GM21723 (cell line): ENCODE measurements at regions not wholly inside any gene's neighbourhood (a gene's known extent, or its start where the extent isn't known, plus 50 kb on each side); places are given as distances from the start of the nearest gene placed in this dataset.
A peak's percentile ranks its signal among the peaks of the same experiment; 100 is the strongest.
"Not testable (repeated sequence)": the region's sequence is repeated elsewhere in the genome, so short reads cannot be mapped to it uniquely, and the experiment has no call there.

Source experiments
- ATAC-seq: cut with Tn5 transposase; IDR thresholded peaks from one replicate; pipeline ENCODE4 v1.9.1; 2021; ENCODE audit warnings: mild to moderate bottlenecking, moderate library complexity; ENCODE audit not compliant: unreplicated experiment

DNA sequence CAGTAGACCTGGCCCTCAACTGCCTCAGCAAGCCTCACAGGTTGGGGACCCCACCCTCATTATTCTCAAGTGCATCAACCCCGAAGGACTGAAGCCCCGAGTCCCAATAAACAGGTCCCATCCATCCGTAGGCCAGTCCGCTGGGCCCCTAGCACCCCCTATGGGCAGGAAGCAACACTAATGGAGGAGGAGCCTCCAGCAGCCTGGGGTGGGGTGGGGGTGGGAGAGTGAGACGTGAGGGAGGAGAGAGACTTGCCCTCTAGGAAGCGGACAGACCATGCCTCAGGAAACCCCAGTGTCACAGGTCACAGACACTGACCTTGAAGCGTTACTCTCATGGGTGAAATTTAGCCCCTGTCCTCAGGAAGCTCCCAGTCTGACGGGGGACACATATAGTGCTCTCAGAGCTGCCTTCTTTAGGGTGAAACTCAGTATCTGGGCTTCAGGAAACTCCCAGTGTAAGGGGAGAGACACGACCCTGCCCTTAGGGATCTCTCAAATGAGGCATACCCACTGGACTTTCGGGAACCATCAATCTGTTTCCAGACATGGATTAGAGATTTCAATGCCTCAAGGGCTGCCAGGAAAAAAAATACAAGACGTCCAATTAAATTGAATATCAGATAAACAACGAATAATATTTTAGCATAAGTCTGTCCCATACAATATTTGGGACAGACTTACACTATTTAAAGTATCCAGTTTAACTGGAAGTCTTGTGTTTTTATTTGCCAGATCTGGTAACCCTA lies 125.8 kb downstream of the MRPL14 start:
- no peak for ATAC-seq

- peak; percentile 60 for ATAC-seq
Observed at GRCh38 chr6:44000164-44000842, 126.9 kb downstream of the MRPL14 start.

DNA sequence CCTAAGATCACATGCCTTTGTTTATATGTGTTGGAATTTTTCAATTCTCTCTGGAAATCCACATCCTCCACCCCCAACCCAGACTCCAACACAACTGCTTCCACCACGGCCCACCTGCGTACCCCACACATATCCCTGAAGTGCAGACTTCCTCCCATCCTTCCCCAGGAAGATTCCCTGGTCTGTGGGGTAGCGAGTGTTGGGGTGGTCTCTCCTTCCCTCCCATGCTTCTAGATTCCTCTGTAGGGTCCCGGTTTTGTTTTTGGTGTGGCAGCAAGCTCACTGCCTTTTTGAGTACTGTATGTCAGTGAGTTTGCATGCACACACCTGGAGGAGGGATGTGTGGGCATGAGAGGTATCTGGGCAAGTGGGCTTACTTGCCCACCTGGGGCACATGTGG lies 127.6 kb downstream of the MRPL14 start:
- ATAC-seq: no peak

- ATAC-seq: not testable (repeated sequence)
Observed at GRCh38 chr6:43998592-43999243, 128.5 kb downstream of the MRPL14 start.

DNA sequence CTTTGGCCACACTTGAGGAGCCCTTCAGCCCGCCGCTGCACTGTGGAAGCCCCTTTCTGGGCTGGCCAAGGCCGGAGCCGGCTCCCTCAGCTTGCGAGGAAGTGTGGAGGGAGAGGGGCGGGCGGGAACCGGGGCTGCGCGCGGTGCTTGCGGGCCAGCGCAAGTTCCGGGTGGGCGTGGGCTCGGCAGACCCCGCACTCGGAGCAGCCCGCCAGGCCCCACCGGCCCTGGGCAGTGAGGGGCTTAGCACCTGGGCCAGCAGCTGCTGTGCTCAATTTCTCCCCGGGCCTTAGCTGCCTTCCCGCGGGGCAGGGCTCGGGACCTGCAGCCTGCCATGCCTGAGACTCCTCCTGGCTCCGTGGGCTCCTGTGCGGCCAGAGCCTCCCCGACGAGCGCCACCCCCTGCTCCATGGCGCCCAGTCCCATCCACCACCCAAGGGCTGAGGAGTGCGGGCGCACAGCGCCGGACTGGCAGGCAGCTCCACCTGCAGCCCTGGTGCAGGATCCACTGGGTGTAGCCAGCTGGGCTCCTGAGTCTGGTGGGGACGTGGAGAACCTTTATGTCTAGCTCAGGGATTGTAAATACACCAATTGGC lies 129.2 kb downstream of the MRPL14 start:
- ATAC-seq: not testable (repeated sequence)

GRCh38 chr6:43997345-43997677 lies 129.9 kb downstream of the MRPL14 start:
- ATAC-seq: no peak

DNA sequence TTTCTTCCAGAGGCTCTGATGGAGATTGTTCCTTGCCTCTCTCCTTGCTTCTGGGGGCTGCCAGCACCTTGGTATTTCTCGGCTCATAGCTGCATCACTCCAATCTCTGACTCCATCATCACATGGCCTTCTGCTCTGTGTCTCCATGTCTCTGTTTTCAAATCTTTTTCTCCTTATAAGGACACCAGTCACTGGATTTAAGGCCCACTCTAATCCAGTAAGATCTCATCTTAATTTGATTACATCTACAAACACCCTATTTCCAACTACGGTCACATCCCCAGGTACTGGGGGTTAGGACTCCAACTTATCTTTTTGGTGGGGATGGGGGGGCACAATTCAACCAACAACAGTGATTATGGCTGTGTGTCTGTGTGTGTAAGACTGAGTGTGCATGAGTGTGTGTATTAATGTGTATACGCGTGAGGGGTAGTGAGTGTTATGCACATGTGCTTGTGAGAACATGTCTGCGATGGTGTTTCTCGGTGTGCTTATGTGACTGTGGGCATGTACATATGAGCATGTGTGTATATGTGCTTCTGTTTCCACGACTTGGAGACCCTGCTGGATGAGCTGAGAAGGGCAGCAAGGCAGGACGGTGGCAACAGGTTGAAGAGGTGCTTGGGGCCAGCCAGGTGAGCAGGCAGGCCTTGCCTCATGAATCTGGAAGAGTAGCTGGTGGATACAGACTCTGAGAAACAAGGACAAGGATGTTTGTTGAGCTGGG lies 130.5 kb downstream of the MRPL14 start:
- ATAC-seq: no peak

- ATAC-seq: no peak
Observed at GRCh38 chr6:43995137-43995536, 132.1 kb downstream of the MRPL14 start.

- ATAC-seq: no peak
Observed at GRCh38 chr6:43993881-43994523, 133.2 kb downstream of the MRPL14 start.

- no peak for ATAC-seq
Observed at GRCh38 chr6:43992783-43993644, 134.2 kb downstream of the MRPL14 start.

DNA sequence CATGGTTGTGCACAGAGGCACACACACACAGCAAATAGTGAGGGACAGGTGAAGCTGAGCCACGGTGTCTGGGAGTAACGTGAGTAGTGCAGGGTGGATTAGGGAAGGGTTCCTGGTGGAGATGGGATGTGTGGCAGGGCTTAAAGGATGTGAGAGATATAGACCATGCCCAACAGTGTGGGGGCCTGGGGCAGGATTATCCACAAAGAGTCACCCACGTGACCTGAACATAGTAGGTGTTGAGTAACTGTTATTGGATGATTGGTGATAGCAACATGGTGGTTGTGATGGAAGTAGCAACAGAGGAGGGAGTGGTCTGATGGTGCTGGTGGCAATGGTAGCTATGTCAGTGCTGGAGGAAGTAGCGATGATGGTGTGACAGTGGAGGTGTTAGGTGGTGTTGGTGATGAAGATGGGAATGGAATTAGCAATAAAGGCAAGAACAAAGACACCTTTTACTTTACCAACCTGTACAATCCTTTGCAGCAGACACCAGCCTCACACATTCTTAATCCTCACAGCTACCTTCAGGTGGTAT lies 135.1 kb downstream of the MRPL14 start:
- no peak for ATAC-seq

- ATAC-seq: no peak
Observed at GRCh38 chr6:43990627-43991619, 136.3 kb downstream of the MRPL14 start.

GRCh38 chr6:43990275-43990626 lies 137.0 kb downstream of the MRPL14 start:
- ATAC-seq: no peak

GRCh38 chr6:43989581-43990146 lies 137.6 kb downstream of the MRPL14 start:
- no peak for ATAC-seq

GRCh38 chr6:43988801-43989200 lies 138.5 kb downstream of the MRPL14 start:
- no peak for ATAC-seq

DNA sequence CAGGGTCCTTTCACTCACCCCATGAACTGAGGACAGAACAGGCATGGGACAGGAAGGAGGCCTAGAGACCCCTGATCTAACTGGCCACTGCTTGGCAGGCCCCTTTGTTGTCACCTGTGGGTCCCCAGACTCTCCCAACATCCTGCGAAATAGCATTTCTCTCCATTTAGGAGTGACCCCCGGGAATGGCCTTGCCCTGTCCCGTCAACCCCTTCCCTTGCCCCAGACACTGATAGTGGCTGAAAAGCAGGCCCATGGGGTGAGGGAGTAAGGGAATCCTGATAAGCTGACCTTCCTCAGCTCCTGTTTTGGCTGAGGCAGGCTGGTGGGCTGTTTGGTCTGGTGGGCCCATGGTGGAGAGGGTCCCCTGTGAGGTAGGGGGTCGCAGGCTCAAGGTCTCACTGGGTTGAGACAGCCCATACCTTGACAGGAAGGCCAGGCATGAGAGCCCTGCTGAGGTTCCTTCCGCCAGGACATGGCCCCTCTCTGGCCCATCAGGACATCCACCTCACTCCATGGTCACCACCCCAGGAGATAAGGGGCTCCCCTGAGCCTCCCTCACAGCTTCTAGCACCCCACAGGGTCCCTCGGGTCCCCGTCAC lies 139.3 kb downstream of the MRPL14 start:
- no peak for ATAC-seq

DNA sequence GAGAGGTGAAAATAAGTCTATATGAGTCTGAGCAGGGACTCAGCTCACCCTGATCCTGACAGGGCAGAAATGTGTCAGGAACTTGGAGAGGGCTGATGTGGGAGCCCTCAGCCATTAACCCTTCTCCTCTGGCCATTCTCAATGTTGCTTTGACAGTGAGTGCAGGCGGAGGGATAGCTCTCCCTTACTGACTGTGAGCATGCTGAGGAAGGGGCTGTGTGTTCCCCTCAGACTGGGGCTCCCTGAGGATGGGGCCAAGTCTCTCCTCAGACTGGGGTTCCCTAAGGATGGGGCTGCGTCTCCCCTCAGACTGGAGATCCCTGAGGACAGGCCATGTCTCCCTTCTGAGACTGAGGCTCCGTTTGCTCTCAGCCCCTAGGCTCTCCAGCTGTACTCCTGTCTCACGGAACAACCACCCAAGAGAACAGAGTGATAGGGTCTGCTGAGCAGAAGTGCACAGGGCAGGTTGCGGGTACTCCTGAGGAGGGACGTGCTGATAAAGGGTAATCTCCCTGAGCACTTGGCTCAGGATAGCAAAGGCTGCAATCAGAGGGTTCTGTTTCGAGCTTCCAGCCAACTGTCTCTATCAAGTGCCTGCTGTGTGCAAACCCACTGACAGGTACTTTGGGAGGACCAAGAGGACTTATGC lies 141.0 kb downstream of the MRPL14 start:
- no peak for ATAC-seq
